ENCODE measurements at regions not wholly inside any gene's neighbourhood (a gene's known extent, or its start where the extent isn't known, plus 50 kb on each side); places are given as distances from the start of the nearest gene placed in this dataset.
"Not testable (repeated sequence)": the region's sequence is repeated elsewhere in the genome, so short reads cannot be mapped to it uniquely, and the experiment has no call there.

- in situ Hi-C loops (cut with MboI; ENCODE audit: low sequenced_read_pairs): no loop called here
Measured at GRCh38 chr13:73544175-73544574, 485.4 kb downstream of the KLF5 start.

- in situ Hi-C loops (cut with MboI; ENCODE audit: low sequenced_read_pairs): no loop called here
Measured at GRCh38 chr13:73542446-73542845, 483.6 kb downstream of the KLF5 start.

- in situ Hi-C loops (cut with MboI; ENCODE audit: low sequenced_read_pairs): no loop called here
Measured at GRCh38 chr13:73536865-73537264, 478.1 kb downstream of the KLF5 start.

DNA sequence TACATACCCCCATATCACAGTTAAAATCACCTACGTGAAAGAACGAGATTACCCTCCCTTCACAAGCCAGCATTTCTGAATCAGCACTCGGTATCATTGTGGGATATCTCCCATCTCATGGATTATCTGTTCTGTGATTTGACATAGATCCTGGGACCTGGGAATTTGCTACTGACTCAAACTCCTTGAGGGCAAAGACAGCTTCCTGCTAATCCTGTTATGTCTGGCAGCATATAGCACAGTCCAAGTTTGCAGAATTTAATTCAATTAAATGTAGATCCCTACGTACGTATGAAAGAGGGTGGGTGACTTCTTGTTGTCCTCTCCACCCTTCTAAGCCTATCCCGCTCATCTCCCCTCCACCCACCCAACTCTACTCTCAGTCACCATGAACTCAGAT, 476.5 kb downstream of the KLF5 start:
- in situ Hi-C loops (cut with MboI; ENCODE audit: low sequenced_read_pairs): no loop called here

GRCh38 chr13:73532987-73533510, 474.2 kb downstream of the KLF5 start:
- in situ Hi-C loops (cut with MboI; ENCODE audit: low sequenced_read_pairs): no loop called here

DNA sequence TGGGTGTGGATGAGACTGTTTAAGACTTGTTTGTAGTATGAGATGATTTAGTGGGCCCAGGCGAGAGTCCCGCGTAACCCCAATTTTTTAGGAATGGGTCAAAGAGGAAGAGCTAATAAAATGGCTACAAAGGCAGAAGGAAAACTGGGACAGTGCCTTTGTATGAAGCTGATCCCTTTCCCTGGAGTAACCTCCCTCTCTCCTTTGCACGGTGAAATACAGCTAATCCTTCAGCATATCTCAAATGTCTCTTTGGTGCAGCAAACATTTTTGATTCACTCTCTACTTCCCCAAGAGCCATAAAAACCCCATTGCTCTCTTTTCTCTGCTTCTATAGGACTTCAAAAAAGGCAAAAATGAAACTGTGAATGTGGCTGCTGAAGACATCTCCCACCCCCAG, 473.8 kb downstream of the KLF5 start:
- in situ Hi-C loops (cut with MboI; ENCODE audit: low sequenced_read_pairs): no loop called here

- in situ Hi-C loops (cut with MboI; ENCODE audit: low sequenced_read_pairs): no loop called here
Measured at GRCh38 chr13:73531014-73531413, 472.2 kb downstream of the KLF5 start.

DNA sequence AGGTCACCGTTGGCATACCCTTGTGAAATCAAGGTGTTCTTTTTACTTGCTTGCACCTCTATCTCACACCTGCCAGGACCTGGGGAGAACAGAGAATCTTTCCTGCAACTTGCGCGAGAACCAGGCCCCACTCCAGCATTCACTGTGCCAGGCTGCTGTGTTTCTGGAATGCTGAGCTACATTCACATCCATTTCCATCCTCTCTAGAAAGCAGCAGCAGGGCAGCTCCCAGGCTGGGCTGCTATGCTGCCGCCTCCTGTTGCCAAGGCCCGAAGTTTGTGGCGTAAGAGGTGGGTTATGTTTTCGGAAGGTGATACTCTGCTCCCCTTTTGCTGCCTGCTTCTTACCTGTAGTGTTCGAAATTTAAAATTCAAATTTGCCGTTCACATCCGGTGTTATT, 464.1 kb downstream of the KLF5 start:
- in situ Hi-C loops (cut with MboI; ENCODE audit: low sequenced_read_pairs): no loop called here

DNA sequence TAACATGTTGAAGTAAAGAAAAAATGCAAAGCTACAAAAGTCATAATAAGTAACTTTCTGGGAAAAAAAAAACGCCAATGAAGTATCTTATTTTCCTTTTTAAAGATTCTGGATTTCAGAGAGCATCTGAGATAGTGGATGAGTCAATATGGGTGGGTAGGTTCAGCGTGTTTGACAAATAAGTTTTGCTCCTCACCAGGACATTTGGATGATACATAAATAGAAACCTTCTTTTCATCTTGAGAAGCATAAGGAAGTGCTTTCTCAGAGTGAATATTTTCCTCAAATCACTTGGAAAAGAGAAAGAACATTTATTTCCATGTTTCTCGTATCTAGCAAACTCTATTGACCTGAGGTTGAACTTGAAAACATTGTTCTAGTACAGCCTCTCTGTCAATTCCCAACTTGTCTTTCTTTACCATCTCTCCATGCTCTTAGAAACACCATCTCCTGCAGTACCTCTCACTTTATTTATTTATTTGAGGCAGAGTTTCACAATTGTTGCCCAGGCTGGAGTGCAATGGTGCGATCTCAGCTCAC, 463.2 kb downstream of the KLF5 start:
- in situ Hi-C loops (cut with MboI; ENCODE audit: low sequenced_read_pairs): no loop called here

DNA sequence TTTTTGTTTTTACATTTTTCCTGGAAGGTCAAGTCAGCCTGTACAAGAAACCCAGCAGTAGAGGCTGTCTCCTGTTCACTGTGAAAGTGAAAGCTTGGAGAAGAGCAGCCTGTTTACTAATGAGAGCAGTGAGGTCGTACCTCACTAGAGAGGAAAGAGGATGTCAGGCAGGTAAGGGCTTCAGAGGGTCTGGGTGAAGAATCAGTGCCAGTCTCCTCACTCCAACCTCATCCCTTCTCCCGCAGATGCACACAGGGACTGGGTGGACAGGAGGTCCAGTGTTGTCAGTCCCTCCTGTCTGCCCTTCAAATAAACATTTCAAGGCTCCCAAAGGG, 462.5 kb downstream of the KLF5 start:
- in situ Hi-C loops (cut with MboI; ENCODE audit: low sequenced_read_pairs): no loop called here

- in situ Hi-C loops (cut with MboI; ENCODE audit: low sequenced_read_pairs): no loop called here
Measured at GRCh38 chr13:73520566-73521289, 461.9 kb downstream of the KLF5 start.

- in situ Hi-C loops (cut with MboI; ENCODE audit: low sequenced_read_pairs): not testable (repeated sequence)
Measured at GRCh38 chr13:73520135-73520534, 461.3 kb downstream of the KLF5 start.

DNA sequence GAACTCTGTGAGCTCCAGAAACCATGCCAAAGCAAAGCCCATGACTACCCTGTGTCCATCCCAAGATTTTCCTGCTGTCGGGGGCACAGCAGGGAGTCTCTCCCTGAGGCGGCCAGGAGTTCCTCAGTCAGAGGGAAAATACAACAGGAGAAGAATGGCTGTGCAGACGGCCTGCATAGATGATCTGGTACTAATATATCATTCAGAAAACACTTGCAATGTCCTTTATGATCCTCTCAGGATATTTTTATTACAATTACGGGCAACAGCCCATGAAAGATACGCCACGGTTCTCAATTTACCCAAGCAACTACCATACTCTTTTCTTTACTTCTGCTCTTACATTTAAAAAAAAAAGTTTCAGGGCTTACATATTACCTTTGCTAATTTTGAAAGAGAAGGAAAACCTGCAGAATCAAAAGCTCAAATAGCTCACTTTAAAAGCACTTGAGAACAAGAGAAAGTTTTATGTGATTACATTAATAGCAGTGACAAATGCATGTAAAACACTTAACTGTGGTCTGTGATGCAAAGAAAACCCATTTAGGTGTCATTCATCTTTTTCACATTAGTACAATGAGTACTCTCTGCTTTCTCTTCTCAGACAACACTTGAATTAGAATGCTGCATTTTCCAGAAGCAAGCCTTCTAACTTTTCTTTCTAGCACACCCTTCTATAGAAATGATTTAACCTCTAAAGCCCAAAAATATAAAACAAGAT, 460.8 kb downstream of the KLF5 start:
- in situ Hi-C loops (cut with MboI; ENCODE audit: low sequenced_read_pairs): no loop called here

GRCh38 chr13:73517766-73518165, 459.0 kb downstream of the KLF5 start:
- in situ Hi-C loops (cut with MboI; ENCODE audit: low sequenced_read_pairs): no loop called here

DNA sequence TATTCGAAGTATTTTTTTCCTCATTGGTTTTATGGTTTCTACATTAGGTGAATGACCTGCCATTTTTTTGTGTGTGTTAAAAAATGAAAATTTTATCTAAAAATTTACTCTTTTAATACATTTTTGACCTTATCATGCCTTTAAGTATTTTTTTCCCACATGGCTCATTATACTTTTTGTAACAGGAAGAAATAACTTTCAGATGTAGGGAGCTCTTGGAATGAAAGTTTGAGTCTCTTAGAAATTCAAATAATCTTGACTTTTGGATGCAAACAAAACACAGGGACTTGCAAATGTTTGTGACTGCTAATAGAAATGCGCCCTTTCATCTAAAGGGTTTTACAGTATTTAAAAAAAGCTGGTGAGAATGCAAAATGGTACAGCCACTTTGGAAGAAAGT, 457.9 kb downstream of the KLF5 start:
- in situ Hi-C loops (cut with MboI; ENCODE audit: low sequenced_read_pairs): no loop called here

- in situ Hi-C loops (cut with MboI; ENCODE audit: low sequenced_read_pairs): no loop called here
Measured at GRCh38 chr13:73514208-73514607, 455.4 kb downstream of the KLF5 start.

GRCh38 chr13:73513751-73514150, 454.9 kb downstream of the KLF5 start:
- in situ Hi-C loops (cut with MboI; ENCODE audit: low sequenced_read_pairs): no loop called here

GRCh38 chr13:73508841-73509240, 450.0 kb downstream of the KLF5 start:
- in situ Hi-C loops (cut with MboI; ENCODE audit: low sequenced_read_pairs): no loop called here

- in situ Hi-C loops (cut with MboI; ENCODE audit: low sequenced_read_pairs): no loop called here
Measured at GRCh38 chr13:73505376-73505890, 446.6 kb downstream of the KLF5 start.

- in situ Hi-C loops (cut with MboI; ENCODE audit: low sequenced_read_pairs): no loop called here
Measured at GRCh38 chr13:73499695-73500094, 440.9 kb downstream of the KLF5 start.

- in situ Hi-C loops (cut with MboI; ENCODE audit: low sequenced_read_pairs): no loop called here
Measured at GRCh38 chr13:73497430-73497829, 438.6 kb downstream of the KLF5 start.

DNA sequence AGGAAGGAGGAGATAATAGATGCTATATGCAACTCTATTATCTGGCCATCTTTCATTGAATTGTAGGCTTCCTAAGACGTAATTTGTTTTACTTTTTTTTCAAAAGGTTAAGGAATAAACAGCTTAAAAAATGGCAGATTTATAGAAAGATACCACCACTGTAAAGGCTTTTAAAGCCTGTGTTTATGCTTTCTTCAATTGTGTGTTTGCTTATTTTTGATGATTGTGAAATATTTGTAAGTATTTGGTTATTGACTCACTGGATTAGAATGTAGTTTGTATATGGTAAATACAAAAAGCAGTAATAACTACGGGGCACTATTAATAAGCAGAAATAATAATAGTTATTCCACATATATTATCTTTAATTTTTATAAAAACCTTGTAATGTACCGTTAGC, 437.9 kb downstream of the KLF5 start:
- in situ Hi-C loops (cut with MboI; ENCODE audit: low sequenced_read_pairs): no loop called here

Data from HL-60/S4 treated with retinoic acid at 250 ng/mL for 4 days and 3 days (cell line).